ENCODE measurements at regions not wholly inside any gene's neighbourhood (a gene's known extent, or its start where the extent isn't known, plus 50 kb on each side); places are given as distances from the start of the nearest gene placed in this dataset.

DNA sequence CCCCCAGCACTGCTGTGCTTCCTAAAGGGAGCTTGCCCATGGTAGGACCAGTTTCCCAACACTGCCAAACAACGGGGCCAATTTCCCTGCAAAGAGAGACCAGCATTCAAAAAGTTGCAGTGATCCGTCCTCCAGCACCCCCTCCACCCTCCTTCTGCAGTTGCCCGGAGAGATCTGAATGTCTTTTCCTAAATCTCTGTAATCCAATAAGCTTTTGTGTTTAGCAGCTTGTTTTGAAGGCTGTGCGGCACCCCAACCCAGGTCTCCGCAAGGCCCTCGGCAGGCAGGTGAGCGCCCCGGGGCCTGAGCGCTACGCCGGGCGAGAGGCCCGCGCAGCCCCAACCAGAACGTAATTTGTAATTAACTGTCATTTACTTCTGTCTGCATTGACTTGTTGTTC, 366.9 kb upstream of the IRX2 start:
- TF ChIP-seq EZH2phosphoT487 (IDR thresholded peaks at IDR 0.05; ENCODE audit: insufficient read depth, low read depth) (no peak), EZH2 (IDR thresholded peaks at IDR 0.05; ENCODE audit: insufficient read depth, poor library complexity, severe bottlenecking) (no peak)

All from GM23248 (cell line).